GM18498 (cell line): ENCODE measurements at regions not wholly inside any gene's neighbourhood (a gene's known extent, or its start where the extent isn't known, plus 50 kb on each side); places are given as distances from the start of the nearest gene placed in this dataset.

Source experiments
- ATAC-seq: cut with Tn5 transposase; IDR thresholded peaks from one replicate; pipeline ENCODE4 v1.9.1; 2021; ENCODE audit warnings: mild to moderate bottlenecking, moderate library complexity; ENCODE audit not compliant: unreplicated experiment

- no peak for ATAC-seq
These were observed 157.0 kb upstream of the ZMIZ1 start for GRCh38 chr10:78911533-78912340.

- no peak for ATAC-seq
These were observed 156.2 kb upstream of the ZMIZ1 start for GRCh38 chr10:78912361-78913218.

- no peak for ATAC-seq
These were observed 155.3 kb upstream of the ZMIZ1 start for GRCh38 chr10:78913219-78914059.

GRCh38 chr10:78914060-78914378 lies 154.7 kb upstream of the ZMIZ1 start:
- no peak for ATAC-seq

- no peak for ATAC-seq
These were observed 154.1 kb upstream of the ZMIZ1 start for GRCh38 chr10:78914502-78915189.

- no peak for ATAC-seq
These were observed 153.6 kb upstream of the ZMIZ1 start for GRCh38 chr10:78915190-78915518.

GRCh38 chr10:78916227-78916626 lies 152.5 kb upstream of the ZMIZ1 start:
- ATAC-seq: no peak

GRCh38 chr10:78919181-78919966 lies 149.4 kb upstream of the ZMIZ1 start:
- no peak for ATAC-seq

- no peak for ATAC-seq
These were observed 148.8 kb upstream of the ZMIZ1 start for GRCh38 chr10:78920011-78920410.

GRCh38 chr10:78921895-78922294 lies 146.9 kb upstream of the ZMIZ1 start:
- ATAC-seq: no peak

GRCh38 chr10:78923647-78924318 lies 145.0 kb upstream of the ZMIZ1 start:
- no peak for ATAC-seq

GRCh38 chr10:78924319-78925003 lies 144.3 kb upstream of the ZMIZ1 start:
- no peak for ATAC-seq

- no peak for ATAC-seq
These were observed 143.5 kb upstream of the ZMIZ1 start for GRCh38 chr10:78925275-78925674.

GRCh38 chr10:78925800-78926319 lies 142.9 kb upstream of the ZMIZ1 start:
- no peak for ATAC-seq

GRCh38 chr10:78927257-78927995 lies 141.3 kb upstream of the ZMIZ1 start:
- ATAC-seq: no peak

GRCh38 chr10:78928330-78928729 lies 140.4 kb upstream of the ZMIZ1 start:
- no peak for ATAC-seq

GRCh38 chr10:78929541-78929940 lies 139.2 kb upstream of the ZMIZ1 start:
- no peak for ATAC-seq
